Aorta (tissue), 5 donors: ENCODE measurements at regions not wholly inside any gene's neighbourhood (a gene's known extent, or its start where the extent isn't known, plus 50 kb on each side); places are given as distances from the start of the nearest gene placed in this dataset.

Source experiments
- ATAC-seq: fragments of 200-7000 bp; cut with Tn5 transposase; one replicate; pipeline ENCODE4 v1.9.1; 2022; ENCODE audit warnings: moderate library complexity; ENCODE audit not compliant: low FRiP score
- DNase-seq, 2 donors: peaks; one replicate each; pipeline ENCODE4 v3.0.0-alpha.2; 2020
- H3K27ac ChIP-seq, 2 donors: one replicate each; pipeline ENCODE4 v1.5.1; 2013; ENCODE audit warnings: low read length in 2 of 2, mild to moderate bottlenecking in 2 of 2, moderate library complexity in 2 of 2, control low read depth in 1 of 2, inconsistent platforms in 1 of 2, low read depth in 1 of 2
- H3K27me3 ChIP-seq, 2 donors: one replicate each; pipeline ENCODE4 v1.6.1; 2013; ENCODE audit warnings: control low read depth in 1 of 2, low read length in 1 of 2, mild to moderate bottlenecking in 1 of 2, moderate library complexity in 1 of 2; ENCODE audit not compliant: insufficient read depth in 2 of 2, control insufficient read depth in 1 of 2
- H3K36me3 ChIP-seq, 2 donors: one replicate each; pipeline ENCODE4 v1.6.1; 2013; ENCODE audit warnings: control low read depth in 1 of 2, low read length in 1 of 2, mild to moderate bottlenecking in 1 of 2; ENCODE audit not compliant: insufficient read depth in 2 of 2, control insufficient read depth in 1 of 2
- H3K4me1 ChIP-seq, 2 donors: one replicate each; pipeline ENCODE4 v1.6.1; 2013; ENCODE audit warnings: low read length in 2 of 2, control low read depth in 1 of 2, mild to moderate bottlenecking in 1 of 2, moderate library complexity in 1 of 2; ENCODE audit not compliant: insufficient read depth in 2 of 2, control insufficient read depth in 1 of 2
- H3K4me3 ChIP-seq, 2 donors: one replicate each; pipeline ENCODE4 v1.5.1; 2013; ENCODE audit warnings: low read length in 2 of 2, control low read depth in 1 of 2, mild to moderate bottlenecking in 1 of 2
- H3K9me3 ChIP-seq: one replicate; pipeline ENCODE4 v1.6.1; 2013; ENCODE audit warnings: mild to moderate bottlenecking, low read length; ENCODE audit not compliant: control insufficient read depth
- WGBS, 2 donors: extraction: QIAGEN DNeasy Blood & Tissue Kit; methylation state at CpG; one replicate each; pipeline ENCODE4 v1.1.7; 2013; 5-methylcytosine and 5-hydroxymethylcytosine counted together
- intact Hi-C, 2 donors: fragments of 100-400 bp; cut with DNase I; formaldehyde crosslinking; loops; one replicate each; pipeline versions ENCODE4 v1.14.2 to v1.15.0; 2022
- donor health status: healthy with polysubstance abuse.
- donor health status: Bipolar disorder and iron deficiency.
- donor health status: DM: no; HTN: no; CAD: no.
- donor health status: DM: no; HTN: no; CAD: no.
- donor health status: DM: yes; HTN: yes; CAD: no.

- no peak for ATAC-seq
Observed at GRCh38 chr12:125469683-125470082, 404.4 kb downstream of the AACS start.

GRCh38 chr12:125470838-125471783, 405.9 kb downstream of the AACS start:
- no peak overlapping the region for H3K27ac ChIP-seq
- DNase-seq (no peak), ATAC-seq (no peak)
- WGBS, 2 donors, result 68 to 70% methylated on average over 15 of the region's 15 CpGs
- H3K27me3 ChIP-seq, result no peaks in the 10 kb centered on the region
- no peaks in the 10 kb centered on the region for H3K4me1 ChIP-seq
- peaks cover 1% of the 10 kb centered on the region for H3K9me3 ChIP-seq
- intact Hi-C loops, result no loop called here
- no peak overlapping the region for H3K4me3 ChIP-seq
- no peaks in the 10 kb centered on the region for H3K36me3 ChIP-seq

More at GRCh38 chr12:125469683-125470082, 404.4 kb downstream of the AACS start:
- H3K27me3 ChIP-seq, result no peaks in the 10 kb centered on the region
- no peaks in the 10 kb centered on the region for H3K4me1 ChIP-seq
- intact Hi-C loops, result no loop called here
- no peaks in the 10 kb centered on the region for H3K36me3 ChIP-seq
- DNase-seq, result no peak
- no peak overlapping the region for H3K4me3 ChIP-seq
- no peak overlapping the region for H3K27ac ChIP-seq
- 72 to 80% methylated on average over 1 of the region's 1 CpG for WGBS, 2 donors
- peaks cover 1% of the 10 kb centered on the region for H3K9me3 ChIP-seq

- Histone ChIP-seq H3K4me1 (no peaks in the 10 kb centered on the region), H3K9me3 (peaks cover 1% of the 10 kb centered on the region), H3K27me3 (no peaks in the 10 kb centered on the region), H3K36me3 (no peaks in the 10 kb centered on the region), H3K27ac (no peak overlapping the region), H3K4me3 (no peak overlapping the region)
- intact Hi-C loops, result no loop called here
- ATAC-seq, result no peak
- no peak for DNase-seq
Observed at GRCh38 chr12:125473501-125473900, 408.3 kb downstream of the AACS start.

- Histone ChIP-seq H3K27ac (no peak overlapping the region), H3K9me3 (no peaks in the 10 kb centered on the region), H3K36me3 (no peaks in the 10 kb centered on the region), H3K4me3 (no peak overlapping the region), H3K27me3 (no peaks in the 10 kb centered on the region), H3K4me1 (no peaks in the 10 kb centered on the region)
- 76 to 79% methylated on average over 4 of the region's 4 CpGs for WGBS, 2 donors
- DNase-seq, result no peak
- ATAC-seq, result no peak
- intact Hi-C loops, result no loop called here
Observed at GRCh38 chr12:125487336-125487735, 422.1 kb downstream of the AACS start.

- Histone ChIP-seq H3K36me3 (no peaks in the 10 kb centered on the region), H3K9me3 (peaks cover 1% of the 10 kb centered on the region), H3K27me3 (no peaks in the 10 kb centered on the region), H3K4me1 (no peaks in the 10 kb centered on the region), H3K4me3 (no peak overlapping the region), H3K27ac (no peak overlapping the region)
- DNase-seq (no peak), ATAC-seq (no peak)
- 87 to 91% methylated on average over 7 of the region's 7 CpGs for WGBS, 2 donors
- intact Hi-C loops, result no loop called here
Observed at GRCh38 chr12:125491553-125491952, 426.3 kb downstream of the AACS start.

GRCh38 chr12:125492354-125493270, 427.4 kb downstream of the AACS start:
- intact Hi-C loops, result no loop called here
- Histone ChIP-seq H3K4me1 (no peaks in the 10 kb centered on the region), H3K27ac (no peak overlapping the region), H3K9me3 (peaks cover 2% of the 10 kb centered on the region), H3K27me3 (no peaks in the 10 kb centered on the region), H3K36me3 (no peaks in the 10 kb centered on the region), H3K4me3 (no peak overlapping the region)
- no peak for DNase-seq
- 85 to 88% methylated on average over 20 of the region's 20 CpGs for WGBS, 2 donors
- no peak for ATAC-seq

- Histone ChIP-seq H3K4me3 (no peak overlapping the region), H3K27me3 (no peaks in the 10 kb centered on the region), H3K9me3 (peaks cover 2% of the 10 kb centered on the region), H3K27ac (no peak overlapping the region), H3K36me3 (no peaks in the 10 kb centered on the region), H3K4me1 (no peaks in the 10 kb centered on the region)
- no peak for DNase-seq
- intact Hi-C loops, result no loop called here
- ATAC-seq, result no peak
- WGBS, 2 donors, result 90 to 95% methylated on average over 11 to 14 of the region's 14 CpGs
Observed at GRCh38 chr12:125493704-125494308, 428.6 kb downstream of the AACS start.

- Histone ChIP-seq H3K27me3 (no peaks in the 10 kb centered on the region), H3K4me3 (no peak overlapping the region), H3K27ac (no peak overlapping the region), H3K36me3 (no peaks in the 10 kb centered on the region), H3K9me3 (no peaks in the 10 kb centered on the region), H3K4me1 (no peaks in the 10 kb centered on the region)
- DNase-seq, result no peak
- 59 to 63% methylated on average over 6 of the region's 6 CpGs for WGBS, 2 donors
- ATAC-seq, result no peak
- intact Hi-C loops, result no loop called here
Observed at GRCh38 chr12:125503128-125503527, 437.9 kb downstream of the AACS start.
